ENCODE measurements at regions not wholly inside any gene's neighbourhood (a gene's known extent, or its start where the extent isn't known, plus 50 kb on each side); places are given as distances from the start of the nearest gene placed in this dataset.

GRCh38 chr5:106489004-106489403 lies 1181.7 kb downstream of the EFNA5 start:
- no peak overlapping the region for H3K4me3 ChIP-seq (ENCODE audit: low read length)
- no peak for DNase-seq (ENCODE audit: low read depth)
- no peak for TF ChIP-seq CTCF (conservative IDR thresholded peaks at IDR 0.05; ENCODE audit: low read depth, low read length)

GRCh38 chr5:106488407-106488806 lies 1182.3 kb downstream of the EFNA5 start:
- no peak for DNase-seq (ENCODE audit: low read depth)
- no peak overlapping the region for H3K4me3 ChIP-seq (ENCODE audit: low read length)
- no peak for TF ChIP-seq CTCF (conservative IDR thresholded peaks at IDR 0.05; ENCODE audit: low read depth, low read length)

- DNase-seq (ENCODE audit: low read depth): no peak
- no peak for TF ChIP-seq CTCF (conservative IDR thresholded peaks at IDR 0.05; ENCODE audit: low read depth, low read length)
- H3K4me3 ChIP-seq (ENCODE audit: low read length): no peak overlapping the region
Measured at GRCh38 chr5:106481374-106481773, 1189.4 kb downstream of the EFNA5 start.

- DNase-seq (ENCODE audit: low read depth): no peak
- H3K4me3 ChIP-seq (ENCODE audit: low read length): no peak overlapping the region
- no peak for TF ChIP-seq CTCF (conservative IDR thresholded peaks at IDR 0.05; ENCODE audit: low read depth, low read length)
Measured at GRCh38 chr5:106476630-106477029, 1194.1 kb downstream of the EFNA5 start.

GRCh38 chr5:106474066-106474465 lies 1196.7 kb downstream of the EFNA5 start:
- no peak overlapping the region for H3K4me3 ChIP-seq (ENCODE audit: low read length)
- DNase-seq (ENCODE audit: low read depth): no peak
- TF ChIP-seq CTCF (conservative IDR thresholded peaks at IDR 0.05; ENCODE audit: low read depth, low read length): no peak

- no peak for DNase-seq (ENCODE audit: low read depth)
- no peak for TF ChIP-seq CTCF (conservative IDR thresholded peaks at IDR 0.05; ENCODE audit: low read depth, low read length)
- no peak overlapping the region for H3K4me3 ChIP-seq (ENCODE audit: low read length)
Measured at GRCh38 chr5:106459541-106459940, 1211.2 kb downstream of the EFNA5 start.

GRCh38 chr5:106454651-106455415 lies 1215.9 kb downstream of the EFNA5 start:
- DNase-seq (ENCODE audit: low read depth): peak; percentile 42
- no peak overlapping the region for H3K4me3 ChIP-seq (ENCODE audit: low read length)
- peak; percentile 79 for TF ChIP-seq CTCF (conservative IDR thresholded peaks at IDR 0.05; ENCODE audit: low read depth, low read length)
